DND-41 (cell line): ENCODE measurements at regions not wholly inside any gene's neighbourhood (a gene's known extent, or its start where the extent isn't known, plus 50 kb on each side); places are given as distances from the start of the nearest gene placed in this dataset.

Experiments used
- ATAC-seq: fragments of 200-7000 bp; cut with Tn5 transposase; 3 replicates; pipeline ENCODE4 v1.9.1; 2021; ENCODE audit warnings: low read depth; ENCODE audit not compliant: insufficient read depth
- DNase-seq: peaks from one replicate; pipeline ENCODE4 v3.0.0-alpha.2; 2020
- H2AFZ ChIP-seq: 2 replicates; pipeline ENCODE4 v1.6.0; 2012; ENCODE audit warnings: low read depth, low read length
- H3K27ac ChIP-seq: 2 replicates; pipeline ENCODE4 v1.5.1; 2012; ENCODE audit warnings: low read length, inconsistent platforms
- H3K27me3 ChIP-seq: fragments of 200-600 bp; sonication (generic); 2 replicates; pipeline ENCODE4 v1.6.0; 2012; ENCODE audit warnings: low read length, mild to moderate bottlenecking, inconsistent platforms; ENCODE audit not compliant: insufficient read depth, poor library complexity
- H3K36me3 ChIP-seq: 2 replicates; pipeline ENCODE4 v1.5.1; 2012; ENCODE audit warnings: low read length, inconsistent platforms; ENCODE audit not compliant: insufficient read depth
- H3K4me1 ChIP-seq: 2 replicates; pipeline ENCODE4 v1.5.1; 2012; ENCODE audit warnings: mild to moderate bottlenecking, low read length; ENCODE audit not compliant: insufficient read depth
- H3K4me2 ChIP-seq: 2 replicates; pipeline ENCODE4 v1.6.0; 2012; ENCODE audit warnings: mild to moderate bottlenecking, moderate library complexity, low read length, inconsistent platforms; ENCODE audit not compliant: insufficient read depth
- H3K4me3 ChIP-seq, 2 experiments: fragments of 200-600 bp in 1 of 2; shearing (Covaris generic) in 1 of 2; 2 replicates each; pipeline ENCODE4 v1.5.1; 2012 to 2016; ENCODE audit warnings: inconsistent platforms in 2 of 2, low read length in 2 of 2, mild to moderate bottlenecking in 2 of 2, low read depth in 1 of 2, moderate library complexity in 1 of 2
- H3K79me2 ChIP-seq: 2 replicates; pipeline ENCODE4 v1.6.0; 2012; ENCODE audit warnings: low read length, inconsistent platforms; ENCODE audit not compliant: insufficient read depth
- H3K9ac ChIP-seq: 2 replicates; pipeline ENCODE4 v1.6.0; 2012; ENCODE audit warnings: low read depth, mild to moderate bottlenecking, inconsistent platforms, low read length, moderate library complexity
- H3K9me3 ChIP-seq: 2 replicates; pipeline ENCODE4 v1.5.1; 2012; ENCODE audit warnings: low read length, moderate library complexity, mild to moderate bottlenecking, inconsistent platforms; ENCODE audit not compliant: insufficient read depth, severe bottlenecking
- H4K20me1 ChIP-seq: 2 replicates; pipeline ENCODE4 v1.6.0; 2012; ENCODE audit warnings: low read length; ENCODE audit not compliant: insufficient read depth
- CTCF ChIP-seq: IDR thresholded peaks from 2 replicates; pipeline ENCODE4 v1.5.1; 2012; ENCODE audit warnings: borderline replicate concordance, low read length, moderate library complexity, mild to moderate bottlenecking; ENCODE audit not compliant: poor library complexity, severe bottlenecking; ENCODE audit errors: extremely low read depth
- EZH2 ChIP-seq: IDR thresholded peaks from 3 replicates; pipeline ENCODE4 v1.6.1; 2012; ENCODE audit warnings: borderline replicate concordance, low read depth, mild to moderate bottlenecking, moderate library complexity, low read length, inconsistent platforms; ENCODE audit not compliant: severe bottlenecking

- peaks cover 4% of the 10 kb centered on the region for H3K27me3 ChIP-seq
These were observed 174.2 kb downstream of the IRF8 start for GRCh38 chr16:86073103-86073625.

GRCh38 chr16:86073763-86074493 is 175.0 kb downstream of the IRF8 start:
- Histone ChIP-seq H3K4me2 (no peak overlapping the region), H3K4me3 (no peak overlapping the region), H3K27me3 (peaks cover 4% of the 10 kb centered on the region), H3K9ac (no peak overlapping the region), H3K9me3 (no peaks in the 10 kb centered on the region), H3K36me3 (no peaks in the 10 kb centered on the region), H2AFZ (no peak overlapping the region), H3K4me1 (no peaks in the 10 kb centered on the region), H4K20me1 (no peaks in the 10 kb centered on the region; the same call in 1 of the 2 replicates), H3K79me2 (no peaks in the 10 kb centered on the region), H3K27ac (no peak overlapping the region)
- DNase-seq (no peak), ATAC-seq (no peak)
- TF ChIP-seq CTCF (no peak), EZH2 (no peak)

More at GRCh38 chr16:86073103-86073625, 174.2 kb downstream of the IRF8 start:
- H3K9me3 ChIP-seq: no peaks in the 10 kb centered on the region
- H3K4me2 ChIP-seq: no peak overlapping the region
- no peaks in the 10 kb centered on the region for H3K36me3 ChIP-seq
- H3K27ac ChIP-seq: no peak overlapping the region
- peaks cover 2% of the 10 kb centered on the region; the same call in 1 of the 2 replicates for H4K20me1 ChIP-seq
- H3K4me3 ChIP-seq: no peak overlapping the region
- DNase-seq: no peak
- ATAC-seq: no peak
- no peak overlapping the region for H3K9ac ChIP-seq
- H2AFZ ChIP-seq: no peak overlapping the region
- H3K79me2 ChIP-seq: no peaks in the 10 kb centered on the region
- H3K4me1 ChIP-seq: no peaks in the 10 kb centered on the region
- TF ChIP-seq EZH2 (no peak), CTCF (no peak)

- DNase-seq (no peak), ATAC-seq (no peak)
- Histone ChIP-seq H3K27ac (no peak overlapping the region), H3K9me3 (no peaks in the 10 kb centered on the region), H3K27me3 (peaks cover 4% of the 10 kb centered on the region), H3K4me2 (no peak overlapping the region), H3K4me1 (no peaks in the 10 kb centered on the region), H3K79me2 (no peaks in the 10 kb centered on the region), H3K9ac (no peak overlapping the region), H2AFZ (no peak overlapping the region), H3K36me3 (no peaks in the 10 kb centered on the region), H3K4me3 (no peak overlapping the region), H4K20me1 (no peaks in the 10 kb centered on the region; the same call in 1 of the 2 replicates)
- TF ChIP-seq EZH2: no peak
- no peak for TF ChIP-seq CTCF
These were observed 175.9 kb downstream of the IRF8 start for GRCh38 chr16:86074651-86075487.
